CD1c-positive myeloid dendritic cell (primary cell): ENCODE measurements at regions not wholly inside any gene's neighbourhood (a gene's known extent, or its start where the extent isn't known, plus 50 kb on each side); places are given as distances from the start of the nearest gene placed in this dataset.

ENCODE experiments used
- DNase-seq: peaks from one replicate; pipeline ENCODE4 v3.0.0-alpha.2; 2016; ENCODE audit errors: extremely low spot score

DNA sequence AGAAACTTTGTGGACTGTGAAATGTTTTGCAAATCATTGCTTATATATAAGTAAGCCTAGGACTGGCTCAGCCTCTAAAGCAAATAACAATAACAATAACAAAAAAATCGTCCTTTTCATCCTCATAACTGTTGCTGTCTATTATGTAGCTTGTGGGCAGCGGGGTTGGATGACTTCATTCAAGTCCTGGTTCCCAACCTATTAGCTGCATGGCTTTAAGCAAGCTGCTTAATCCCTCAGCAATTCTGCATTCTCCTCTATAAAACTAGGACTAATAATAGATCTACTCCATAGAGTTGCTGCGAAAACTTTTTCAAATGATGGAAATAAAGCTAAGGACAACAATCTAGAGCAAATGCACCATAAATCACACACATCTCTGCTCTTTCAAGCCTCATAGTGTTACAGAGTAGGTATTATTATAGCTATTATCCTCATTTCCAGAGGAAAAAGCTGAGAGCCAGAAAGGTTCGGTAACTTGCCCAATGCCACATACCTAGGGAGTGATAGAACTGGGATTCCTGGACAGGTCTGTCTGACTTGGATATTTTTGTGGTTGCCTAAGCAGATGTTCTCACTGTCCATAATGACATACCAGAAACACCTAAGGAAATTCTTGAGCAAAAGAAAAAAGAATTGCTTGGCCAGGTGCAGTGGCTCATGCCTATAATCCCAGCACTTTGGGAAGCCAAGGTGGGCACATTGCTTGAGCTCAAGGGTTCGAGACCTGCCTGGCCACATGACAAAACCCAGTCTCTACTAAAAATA lies 98.8 kb upstream of the ADRA1B start:
- DNase-seq, result no peak

DNA sequence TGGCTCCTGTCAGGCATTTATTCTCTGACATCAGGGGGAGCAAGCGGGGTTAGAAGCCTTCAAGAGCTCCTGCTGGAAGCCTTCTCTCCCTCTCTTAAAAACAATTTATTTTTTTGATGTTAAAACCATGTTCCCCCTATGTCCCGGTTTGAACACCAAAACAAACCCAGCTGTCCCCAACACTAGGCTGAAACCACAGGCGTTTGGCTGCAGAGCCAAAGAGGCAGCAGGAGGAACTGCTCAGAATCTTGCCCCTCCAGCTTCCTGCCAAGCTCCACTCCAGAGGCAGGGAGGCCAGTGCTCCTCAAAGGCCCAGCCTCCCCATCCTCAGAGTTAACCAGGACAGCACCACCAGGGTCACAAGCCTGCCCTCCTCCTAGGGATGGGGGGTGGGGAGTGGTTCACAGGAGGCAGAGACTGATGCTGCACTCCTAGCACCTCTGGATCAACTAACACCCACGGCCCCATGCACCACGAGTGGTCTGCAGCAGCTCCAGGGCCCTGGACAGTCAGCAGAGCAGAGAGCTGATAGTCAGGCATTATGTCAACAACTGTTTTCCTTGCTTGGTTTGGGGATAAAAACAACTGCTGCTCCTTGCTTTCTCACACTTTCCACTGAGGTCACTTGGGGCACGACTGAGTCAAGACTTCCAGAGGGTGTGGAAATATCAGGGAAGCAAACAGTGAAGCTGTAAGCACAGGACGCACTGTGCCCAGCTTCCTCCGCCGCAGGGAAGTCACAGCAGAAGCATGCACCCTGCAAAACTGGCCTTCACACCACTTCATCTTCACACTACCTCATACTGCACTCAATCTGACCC lies 96.5 kb upstream of the ADRA1B start:
- DNase-seq, result no peak

DNA sequence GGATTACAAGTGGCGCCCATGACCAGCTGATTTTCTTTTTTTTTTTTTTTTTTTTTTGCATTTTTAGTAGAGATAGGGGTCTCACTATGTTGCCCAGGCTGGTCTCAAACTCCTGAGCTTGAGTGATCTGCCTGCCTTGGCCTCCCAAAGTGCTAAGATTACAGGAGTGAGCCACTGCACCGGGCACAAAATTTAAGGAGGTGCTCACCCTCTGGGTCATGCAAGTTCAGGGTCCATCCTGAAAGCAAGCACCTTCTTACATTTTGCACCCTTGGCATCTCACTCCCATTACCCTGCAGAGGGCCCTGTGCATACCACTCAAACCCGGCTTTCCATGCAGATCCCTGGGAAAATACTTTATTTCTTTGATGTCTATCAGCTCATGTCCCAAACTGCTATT lies 95.6 kb upstream of the ADRA1B start:
- DNase-seq, result no peak

DNA sequence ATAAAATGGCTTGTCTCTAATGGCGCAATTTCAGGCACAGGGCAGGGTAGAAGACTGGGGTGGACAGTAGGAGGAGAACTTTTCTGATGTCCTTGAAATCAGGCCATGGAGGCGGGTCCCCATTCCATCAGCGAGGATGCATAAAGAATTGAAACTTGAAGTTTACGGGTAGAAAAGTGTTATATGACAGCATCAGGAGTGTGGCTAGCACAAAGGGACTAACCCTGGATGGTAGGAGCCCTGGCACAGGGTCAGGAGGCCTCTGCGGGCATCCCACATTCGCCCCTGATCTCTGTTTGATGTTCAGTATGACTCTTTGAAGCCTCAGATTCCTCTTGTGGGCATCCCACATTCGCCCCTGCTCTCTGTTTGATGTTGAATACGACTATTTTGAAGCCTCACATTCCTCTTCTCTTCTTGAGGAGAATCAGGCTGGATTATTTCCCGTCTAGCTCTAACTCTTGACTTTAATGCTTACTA lies 94.8 kb upstream of the ADRA1B start:
- DNase-seq, result no peak

DNA sequence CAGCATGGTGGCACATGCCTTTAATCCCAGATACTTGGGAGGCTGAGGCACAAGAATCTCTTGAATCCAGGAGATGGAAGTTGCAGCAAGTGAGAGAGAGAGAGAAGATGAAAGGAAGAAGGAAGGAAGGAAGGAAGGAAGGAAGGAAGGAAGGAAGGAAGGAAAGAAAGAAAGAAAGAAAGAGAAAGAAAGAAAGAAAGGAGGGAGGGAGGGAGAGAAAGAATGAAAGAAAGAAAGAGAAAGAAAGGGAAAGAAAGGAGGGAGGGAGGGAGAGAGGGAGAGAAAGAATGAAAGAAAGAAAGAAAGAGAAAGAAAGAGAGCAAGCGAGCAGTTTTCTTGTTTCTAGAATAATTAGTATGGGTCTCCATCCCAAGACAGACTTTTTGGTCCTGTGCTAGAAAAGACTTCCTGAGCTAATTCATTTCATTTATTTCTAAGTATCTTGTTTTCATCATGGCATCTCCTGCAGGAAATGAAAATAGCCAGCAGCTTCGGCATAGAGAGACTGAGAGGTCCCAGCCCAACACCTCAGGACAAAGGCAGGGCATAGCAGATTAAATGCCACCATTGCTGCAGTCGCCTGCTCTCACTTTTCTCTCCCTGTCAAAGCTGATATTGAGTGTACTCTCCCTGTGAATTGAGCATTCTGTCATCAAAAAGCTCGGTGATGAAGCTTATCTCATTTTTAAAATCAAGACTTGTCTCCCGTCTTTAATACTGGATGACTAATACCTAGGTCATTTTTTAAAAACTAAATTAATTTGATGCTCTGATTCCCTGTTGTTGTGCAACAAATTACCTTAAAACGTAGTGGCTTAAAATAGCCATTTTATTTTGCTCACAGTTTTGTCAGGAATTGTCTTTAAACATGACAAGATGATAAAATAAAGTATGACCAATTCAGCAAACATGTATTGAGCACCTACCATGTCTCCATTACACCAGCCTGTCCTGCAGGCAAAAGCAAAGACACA lies 91.8 kb upstream of the ADRA1B start:
- no peak for DNase-seq

DNA sequence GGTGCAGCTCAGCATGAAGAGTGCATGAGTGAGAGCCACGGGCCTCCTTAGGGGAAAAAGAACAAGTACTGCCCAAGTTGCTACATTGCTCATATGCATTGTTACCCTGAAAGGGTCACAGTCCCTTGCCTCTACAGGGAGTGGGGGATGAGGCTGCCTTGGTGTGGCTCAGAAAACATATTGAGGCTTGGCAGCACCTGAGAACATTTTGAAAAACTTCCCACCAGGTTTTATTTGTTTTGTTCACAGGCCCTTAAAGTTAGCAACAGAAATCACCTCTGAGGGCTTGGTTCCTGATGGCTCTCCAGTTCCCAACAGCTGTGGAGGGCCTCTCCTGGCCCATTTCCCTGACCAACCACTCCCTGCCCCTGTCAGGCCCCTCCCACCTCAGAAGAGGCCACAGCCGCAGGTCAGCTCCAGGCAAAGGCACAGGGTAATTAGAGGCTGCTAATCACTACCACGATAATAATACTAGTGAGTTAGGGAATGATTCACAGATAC lies 90.7 kb upstream of the ADRA1B start:
- no peak for DNase-seq

DNA sequence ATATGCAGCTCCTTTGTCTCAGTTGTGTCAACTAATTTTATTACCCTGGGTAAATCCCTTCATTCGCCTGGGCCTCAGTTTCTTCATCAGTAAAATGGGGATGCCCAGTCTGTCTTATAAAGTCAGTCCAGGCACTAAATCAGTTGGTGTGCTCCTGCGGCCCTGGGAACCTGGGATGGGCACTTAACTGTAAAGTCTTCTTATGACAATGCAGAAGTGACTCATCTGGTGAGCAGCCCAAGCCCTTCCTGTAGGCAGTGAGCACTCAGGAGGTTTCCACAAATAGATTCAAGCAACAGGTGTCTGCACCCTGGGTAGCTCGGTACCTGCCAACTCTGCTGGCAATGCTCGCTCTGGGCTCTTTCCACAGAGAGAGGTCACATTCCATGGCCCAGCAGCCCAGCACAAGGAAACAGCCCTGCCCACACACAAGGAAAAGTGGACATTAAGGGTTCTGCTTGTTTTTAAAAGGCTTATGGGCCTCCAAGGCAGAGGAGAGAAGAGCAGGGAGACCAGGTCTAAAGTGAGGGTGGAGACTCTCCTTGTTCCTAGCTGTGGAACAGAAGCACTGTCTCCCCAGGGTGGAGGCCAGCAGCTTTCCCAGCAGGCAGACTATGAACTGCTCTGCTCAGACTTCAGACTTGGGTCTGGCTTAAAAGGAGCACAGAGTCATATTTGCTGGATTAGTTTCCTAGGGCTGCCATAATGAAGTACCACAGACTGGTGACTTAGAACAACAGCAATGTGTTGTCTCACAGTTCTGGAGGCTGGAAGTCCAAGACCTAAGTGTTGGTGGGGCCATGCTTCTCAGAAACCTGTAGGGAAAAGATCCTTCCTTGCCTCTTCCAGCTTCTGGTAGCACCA lies 89.7 kb upstream of the ADRA1B start:
- DNase-seq, result peak; percentile 32

DNA sequence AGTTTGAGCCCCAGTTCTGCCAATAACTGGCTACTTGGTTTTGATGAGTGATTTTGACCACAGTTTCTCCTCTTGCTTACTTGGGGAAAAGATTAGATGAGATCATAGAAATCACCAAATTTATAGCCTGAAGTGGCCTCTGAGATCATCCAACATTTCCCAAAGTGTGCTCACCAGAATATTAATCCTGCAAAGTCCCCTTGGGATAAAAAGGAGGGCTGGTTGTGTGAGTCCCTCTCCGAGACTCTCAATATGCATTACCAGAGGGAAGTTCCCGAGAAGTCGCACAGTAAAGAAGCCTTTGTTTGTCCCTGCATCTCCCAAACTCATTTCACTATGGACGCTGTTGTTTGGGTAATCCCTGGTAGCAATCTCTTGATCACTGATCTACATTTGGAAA lies 88.4 kb upstream of the ADRA1B start:
- DNase-seq, result no peak

DNA sequence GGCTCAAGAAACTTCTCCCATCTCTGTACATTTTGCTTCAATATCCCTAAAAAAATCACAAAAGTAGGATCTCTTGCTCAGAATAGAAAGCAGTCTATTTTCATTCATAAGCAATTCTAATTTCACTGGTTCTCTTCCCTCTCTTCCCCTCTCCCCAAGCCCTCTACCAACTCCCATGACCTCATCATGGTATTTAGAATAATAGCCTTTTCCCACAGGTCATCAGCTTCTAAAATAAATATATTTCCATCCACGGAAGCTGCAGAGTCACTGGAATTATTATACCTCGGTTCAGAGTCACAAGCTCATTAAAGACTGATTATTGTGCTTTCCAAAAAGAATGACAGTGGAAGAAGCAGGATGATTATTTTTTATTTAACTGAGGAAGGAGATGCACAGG lies 84.2 kb upstream of the ADRA1B start:
- DNase-seq, result no peak

DNA sequence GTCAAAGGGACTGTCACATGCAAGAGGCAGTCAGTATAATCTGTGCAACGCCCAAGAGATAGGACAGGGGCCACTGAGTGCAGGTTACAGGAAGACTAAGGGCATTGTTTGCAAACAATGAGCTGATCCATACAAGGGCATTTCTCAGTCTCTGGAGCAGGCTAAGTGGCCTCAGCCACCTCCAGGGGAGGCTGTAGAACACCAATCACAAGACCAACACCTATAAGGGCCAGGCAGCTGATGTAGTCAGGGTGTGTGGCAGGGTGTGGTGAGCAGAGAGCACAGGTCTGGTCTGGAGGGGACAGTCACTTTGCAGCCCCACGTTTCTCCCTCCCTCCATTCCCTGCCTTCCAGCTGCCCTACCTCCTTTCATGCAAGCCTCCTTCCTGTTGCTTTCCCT lies 83.2 kb upstream of the ADRA1B start:
- no peak for DNase-seq

DNA sequence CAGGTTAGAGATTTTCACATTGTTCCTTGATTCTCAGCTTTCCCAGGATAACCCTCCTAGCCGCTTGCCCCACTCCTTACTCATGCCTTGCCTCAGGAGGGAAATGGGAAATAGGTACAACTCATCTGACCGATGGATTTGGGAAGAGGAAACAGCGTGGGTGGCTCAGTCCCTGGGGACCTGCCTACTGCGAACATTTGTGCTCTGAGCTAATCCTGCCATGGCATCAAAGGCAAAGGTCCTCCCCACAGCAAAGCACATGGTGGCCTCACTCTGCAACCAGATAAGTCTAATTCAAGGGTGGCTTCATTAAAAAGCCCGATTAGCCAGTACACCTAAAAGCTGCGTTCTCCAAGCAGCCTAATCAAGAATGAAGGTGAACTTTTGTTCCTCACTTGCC lies 82.4 kb upstream of the ADRA1B start:
- peak; percentile 5 for DNase-seq

DNA sequence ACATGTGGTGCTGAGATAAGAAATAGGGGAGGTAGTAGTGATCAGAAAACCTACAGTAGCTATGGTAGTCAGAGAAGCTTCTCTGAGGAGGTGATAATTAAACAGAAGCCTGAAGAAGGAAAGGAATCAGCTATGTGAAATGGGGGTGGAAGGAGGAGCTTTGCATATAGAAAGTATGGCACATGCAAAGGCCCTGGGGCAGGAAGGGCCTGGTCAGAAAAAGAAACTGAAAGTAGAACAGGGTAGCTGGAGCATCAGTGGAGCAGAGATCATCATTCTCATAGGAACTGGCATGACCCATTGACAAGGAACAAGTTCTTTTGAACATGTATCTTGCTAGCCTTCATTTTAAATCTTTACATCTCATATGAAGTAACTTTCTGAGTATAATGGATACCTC lies 80.7 kb upstream of the ADRA1B start:
- no peak for DNase-seq

DNA sequence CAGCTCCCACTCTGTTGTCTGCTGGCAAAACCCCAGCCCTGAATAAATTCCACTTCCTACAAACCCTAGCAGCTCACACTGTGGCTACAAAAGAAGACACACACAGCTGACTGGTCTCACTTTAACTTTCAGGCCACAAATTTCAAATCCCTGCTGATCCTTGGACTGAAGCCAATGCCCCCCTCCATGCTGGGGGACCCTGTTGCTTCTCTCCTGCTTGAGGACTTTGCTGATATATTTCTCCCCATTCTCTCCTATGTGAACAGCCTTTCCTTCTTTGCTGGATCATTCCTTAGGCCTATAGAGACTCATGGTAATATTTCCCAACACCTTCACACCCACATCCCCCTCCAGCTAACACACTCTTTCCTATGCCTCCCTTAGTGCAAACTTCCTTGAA lies 79.6 kb upstream of the ADRA1B start:
- DNase-seq, result no peak

DNA sequence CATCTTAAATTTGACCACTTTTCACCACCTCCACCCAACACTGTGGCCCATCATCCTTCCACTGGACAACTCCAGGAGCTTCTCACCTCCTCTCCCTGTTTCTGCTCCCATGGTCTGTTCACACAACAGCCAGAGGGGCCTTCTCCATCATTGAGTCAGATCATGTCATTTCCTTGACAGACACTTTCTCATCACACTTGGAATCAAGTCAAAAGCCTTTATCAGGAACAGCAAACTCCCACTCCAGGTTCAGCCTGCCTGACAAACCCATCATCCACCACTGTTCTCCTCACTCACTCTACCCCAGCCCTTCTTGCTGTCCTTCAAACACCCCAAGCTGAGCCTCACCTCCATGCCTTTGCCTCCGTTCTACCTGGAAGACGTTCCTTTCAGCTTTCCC lies 78.4 kb upstream of the ADRA1B start:
- no peak for DNase-seq

DNA sequence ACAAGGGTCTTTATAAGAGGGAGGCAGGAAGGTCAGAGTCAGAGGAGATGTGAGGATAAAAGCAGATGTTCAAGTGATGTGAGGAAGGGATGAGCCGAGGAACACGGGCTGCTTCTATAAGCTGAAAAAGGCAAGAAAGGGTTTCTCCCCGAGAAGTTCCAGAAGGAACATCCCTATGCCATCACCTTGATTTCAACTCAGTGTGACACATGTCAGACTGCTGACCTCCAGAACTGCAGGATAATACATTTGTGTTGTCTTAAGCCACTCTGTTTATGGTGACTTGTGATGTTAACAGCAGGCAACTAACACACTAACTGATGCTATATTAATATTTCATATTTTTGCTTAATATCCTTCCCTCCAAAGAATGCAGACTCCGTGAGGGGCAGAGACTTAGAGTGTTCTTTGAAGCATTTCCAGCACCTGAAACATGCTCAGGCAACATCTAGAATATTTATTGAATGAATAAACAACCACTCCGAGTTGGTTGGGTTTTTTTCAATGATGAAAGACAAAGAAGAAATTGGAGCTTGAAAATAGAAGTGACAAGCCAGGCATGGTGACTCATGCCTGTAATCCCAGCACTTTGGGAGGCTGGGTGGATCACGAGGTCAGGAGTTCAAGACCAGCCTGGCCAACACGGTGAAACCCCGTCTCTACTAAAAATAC lies 77.6 kb upstream of the ADRA1B start:
- DNase-seq, result no peak

DNA sequence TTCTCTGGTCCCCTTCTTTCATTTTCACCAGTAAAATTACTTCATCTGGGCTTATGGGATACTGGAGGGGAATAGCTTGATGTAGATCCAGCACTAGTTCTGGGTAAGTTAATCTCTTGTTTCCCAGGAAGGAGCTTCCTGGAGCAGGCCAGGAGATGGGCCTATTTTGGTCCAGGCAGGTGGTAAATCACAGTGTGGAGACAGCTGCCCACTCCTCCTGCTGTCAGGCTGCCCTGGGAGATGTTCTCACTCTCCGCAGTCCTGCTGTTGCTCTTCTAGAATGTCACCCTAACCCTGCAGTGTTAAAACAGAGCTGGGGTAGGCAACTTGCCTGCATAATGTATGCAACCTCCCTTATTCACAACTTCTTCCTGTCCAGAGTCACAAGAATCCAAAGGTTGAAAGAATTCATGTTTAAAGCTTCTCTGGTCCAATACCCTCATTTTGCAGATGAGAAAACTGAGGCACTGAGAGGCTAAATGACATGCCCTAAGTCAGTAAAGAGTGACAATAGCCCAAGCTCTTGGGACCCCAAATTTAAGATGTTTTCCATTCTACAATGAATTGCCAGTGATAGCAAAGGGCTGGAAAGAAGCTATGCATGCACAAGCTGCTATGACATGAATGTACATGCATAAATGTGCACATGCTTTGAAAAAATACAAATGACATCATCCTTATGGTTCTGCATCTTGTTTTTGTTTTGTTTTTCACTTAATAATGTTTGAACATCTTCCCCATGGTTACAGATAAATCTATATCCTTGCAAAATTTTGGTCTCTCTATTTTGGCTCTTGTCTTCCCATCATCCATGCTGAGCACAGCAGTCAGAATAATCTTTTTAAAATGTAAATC lies 71.8 kb upstream of the ADRA1B start:
- no peak for DNase-seq

DNA sequence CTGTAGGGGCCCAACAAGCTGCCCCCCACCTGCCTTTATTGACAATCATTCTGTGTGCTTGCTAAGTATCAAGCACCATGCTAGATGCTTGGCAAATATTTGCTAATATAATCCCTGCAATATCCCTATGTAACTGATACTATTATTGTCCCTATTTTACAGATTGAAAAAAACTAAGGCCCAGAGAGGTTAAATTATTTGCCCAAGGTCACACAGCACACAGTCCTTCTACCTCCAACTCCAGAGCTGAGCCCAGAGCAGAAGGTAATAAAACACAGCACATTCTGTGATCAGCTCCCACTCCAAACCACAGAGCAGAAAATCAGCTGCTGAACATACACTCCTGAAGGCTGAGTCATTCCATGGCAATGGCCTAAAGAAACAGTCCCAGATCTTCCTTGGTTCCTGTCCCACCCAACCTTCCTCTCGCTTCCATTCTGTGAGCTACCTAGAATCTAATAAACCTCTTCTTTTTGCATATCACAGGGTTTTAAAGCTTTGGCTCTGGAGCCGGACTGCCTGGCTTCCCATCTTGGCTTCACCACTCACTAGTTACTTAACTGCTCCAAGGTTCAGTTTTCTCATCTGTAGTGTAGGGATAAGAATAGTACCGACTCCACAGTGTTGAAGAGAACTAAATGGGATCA lies 66.7 kb upstream of the ADRA1B start:
- no peak for DNase-seq

DNA sequence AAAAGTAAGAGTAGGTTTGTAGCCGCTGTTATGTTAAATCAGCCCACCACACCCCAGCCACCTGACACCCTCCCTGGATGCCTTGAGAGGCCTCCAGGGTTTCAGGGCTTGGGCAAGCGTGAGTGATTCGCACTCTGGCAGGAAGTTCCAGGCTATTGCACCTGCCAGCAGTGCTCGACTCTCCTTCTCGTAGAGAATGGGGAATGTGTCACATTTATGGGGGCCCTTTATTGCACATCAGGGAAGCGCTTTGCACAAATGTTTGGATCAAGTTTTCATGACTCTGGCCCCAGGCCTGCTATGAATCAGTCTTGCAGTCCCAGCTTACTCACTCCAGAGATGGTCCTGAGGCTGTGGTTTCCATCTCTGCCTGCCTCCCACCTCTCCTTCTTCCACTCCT lies 66.1 kb upstream of the ADRA1B start:
- no peak for DNase-seq

DNA sequence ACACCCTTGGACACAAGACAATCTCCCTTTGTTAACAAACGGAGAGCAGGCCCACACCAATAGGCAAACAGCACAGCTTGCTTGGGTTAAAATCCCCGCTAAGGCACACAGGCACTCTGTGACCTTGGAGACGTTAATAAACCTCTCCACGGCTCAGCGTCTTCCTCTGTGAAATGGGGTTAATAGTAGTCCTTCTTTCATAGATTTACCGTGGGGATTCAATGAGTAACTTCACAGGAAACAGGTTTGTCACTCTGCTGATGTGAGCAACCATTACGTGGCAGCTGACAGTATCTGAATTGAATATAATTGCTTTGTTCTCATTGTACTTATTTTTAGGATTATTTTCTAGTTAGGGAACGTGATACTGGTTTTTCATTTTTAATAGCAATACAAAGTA lies 65.2 kb upstream of the ADRA1B start:
- no peak for DNase-seq
